Neuron (in vitro differentiated cells): ENCODE measurements at regions not wholly inside any gene's neighbourhood (a gene's known extent, or its start where the extent isn't known, plus 50 kb on each side); places are given as distances from the start of the nearest gene placed in this dataset.

Source experiments
- H2AFZ ChIP-seq: one replicate; pipeline ENCODE4 v1.6.1; 2013; ENCODE audit warnings: low read depth, mild to moderate bottlenecking, inconsistent platforms, low read length, moderate library complexity
- H3K27me3 ChIP-seq: one replicate; pipeline ENCODE4 v1.6.1; 2013; ENCODE audit warnings: low read length; ENCODE audit not compliant: insufficient read depth
- H3K36me3 ChIP-seq: one replicate; pipeline ENCODE4 v1.6.1; 2013; ENCODE audit warnings: low read length; ENCODE audit not compliant: insufficient read depth
- H3K4me1 ChIP-seq: one replicate; pipeline ENCODE4 v1.6.1; 2013; ENCODE audit warnings: low read length; ENCODE audit not compliant: insufficient read depth
- H3K4me3 ChIP-seq: 2 replicates; pipeline ENCODE4 v1.5.1; 2013; ENCODE audit warnings: mild to moderate bottlenecking, low read length, moderate library complexity
- H3K9me3 ChIP-seq: one replicate; pipeline ENCODE4 v1.6.1; 2013; ENCODE audit warnings: low read length

GRCh38 chr7:16985621-16986020 lies 103.8 kb upstream of the AGR3 start:
- peaks cover 2% of the 10 kb centered on the region for H3K4me1 ChIP-seq
- no peaks in the 10 kb centered on the region for H3K36me3 ChIP-seq
- no peak overlapping the region for H2AFZ ChIP-seq

GRCh38 chr7:16986755-16987154 lies 105.0 kb upstream of the AGR3 start:
- Histone ChIP-seq H3K4me1 (peaks cover 2% of the 10 kb centered on the region), H3K9me3 (no peaks in the 10 kb centered on the region), H3K36me3 (no peaks in the 10 kb centered on the region), H3K4me3 (no peak overlapping the region), H2AFZ (no peak overlapping the region), H3K27me3 (no peaks in the 10 kb centered on the region)

More at GRCh38 chr7:16985621-16986020, 103.8 kb upstream of the AGR3 start:
- Histone ChIP-seq H3K27me3 (no peaks in the 10 kb centered on the region), H3K4me3 (no peak overlapping the region), H3K9me3 (no peaks in the 10 kb centered on the region)

DNA sequence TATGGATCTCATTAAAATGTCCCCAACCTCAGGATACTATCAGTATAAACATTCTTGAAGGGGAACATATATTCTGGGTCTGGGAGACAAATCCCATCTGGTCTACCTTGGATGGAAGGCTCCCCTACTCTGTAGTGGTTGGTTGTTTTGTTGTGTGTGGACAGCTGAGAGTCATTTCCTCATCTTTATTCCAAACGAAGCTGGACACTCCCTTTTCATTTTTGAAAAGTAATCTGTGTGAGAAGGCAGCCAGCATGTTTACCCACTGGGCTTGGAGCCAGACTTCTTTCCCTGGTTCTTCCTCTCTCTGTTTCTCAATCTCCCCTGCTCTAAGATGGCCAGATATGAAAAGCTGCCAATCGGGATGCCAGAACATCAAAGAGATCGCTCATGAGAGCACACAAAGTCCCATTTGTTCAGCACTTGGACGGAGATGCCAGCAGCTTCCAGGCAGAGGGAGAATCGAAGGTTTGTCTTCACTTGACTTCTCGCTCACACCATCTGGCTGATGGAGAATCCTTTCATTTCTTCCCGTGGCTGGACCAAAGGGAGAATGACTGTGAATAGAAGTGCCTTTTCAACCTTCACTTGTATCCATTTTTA lies 108.1 kb upstream of the AGR3 start:
- peaks cover 3% of the 10 kb centered on the region for H3K4me1 ChIP-seq
- no peaks in the 10 kb centered on the region for H3K27me3 ChIP-seq
- H2AFZ ChIP-seq: no peak overlapping the region
- no peak overlapping the region for H3K4me3 ChIP-seq
- no peaks in the 10 kb centered on the region for H3K36me3 ChIP-seq
- no peaks in the 10 kb centered on the region for H3K9me3 ChIP-seq

DNA sequence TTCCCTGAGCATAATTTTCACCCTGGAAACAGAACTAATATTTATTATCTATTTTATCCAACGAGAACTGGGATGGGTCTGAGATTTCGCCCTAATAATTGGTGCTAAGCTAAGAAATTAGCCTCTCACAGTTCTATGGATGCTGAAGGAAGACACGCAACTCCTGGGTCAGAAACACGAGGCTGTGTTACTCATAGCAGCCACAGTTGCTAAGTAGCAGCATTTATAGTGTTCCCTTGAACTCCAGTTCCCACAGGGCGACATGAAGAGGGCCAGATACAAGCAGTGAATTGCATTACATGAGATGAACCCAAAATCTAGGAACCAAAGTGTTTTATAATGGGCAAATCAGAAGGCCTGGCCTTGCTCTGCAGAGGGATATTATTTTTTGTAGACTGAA lies 109.8 kb upstream of the AGR3 start:
- H3K27me3 ChIP-seq: no peaks in the 10 kb centered on the region
- no peaks in the 10 kb centered on the region for H3K9me3 ChIP-seq
- no peaks in the 10 kb centered on the region for H3K36me3 ChIP-seq
- H3K4me3 ChIP-seq: no peak overlapping the region
- peaks cover 3% of the 10 kb centered on the region for H3K4me1 ChIP-seq
- no peak overlapping the region for H2AFZ ChIP-seq

DNA sequence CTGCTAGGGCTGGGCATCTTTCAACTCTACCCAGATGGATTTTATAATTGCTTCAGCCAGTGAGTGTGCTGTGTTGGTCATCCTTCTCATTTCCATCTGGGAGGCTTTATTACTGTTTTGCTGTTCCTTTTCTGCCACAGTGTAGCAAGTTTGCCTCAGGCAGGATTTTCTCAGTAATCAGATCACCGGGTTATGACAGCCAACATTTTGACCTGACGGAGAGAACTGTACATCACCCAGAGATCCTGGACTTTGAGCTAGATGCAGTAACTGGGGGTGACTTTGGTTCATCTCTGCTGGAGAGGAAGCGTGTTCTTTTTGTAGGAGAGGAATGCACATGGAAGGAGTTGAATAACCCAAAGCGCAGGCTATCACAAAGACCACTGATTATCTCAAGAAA lies 111.8 kb upstream of the AGR3 start:
- H3K4me1 ChIP-seq: peaks cover 3% of the 10 kb centered on the region
- H3K4me3 ChIP-seq: no peak overlapping the region
- no peaks in the 10 kb centered on the region for H3K27me3 ChIP-seq
- no peaks in the 10 kb centered on the region for H3K36me3 ChIP-seq
- no peak overlapping the region for H2AFZ ChIP-seq
- no peaks in the 10 kb centered on the region for H3K9me3 ChIP-seq

- no peaks in the 10 kb centered on the region for H3K27me3 ChIP-seq
- no peaks in the 10 kb centered on the region for H3K9me3 ChIP-seq
- H3K4me3 ChIP-seq: no peak overlapping the region
- H2AFZ ChIP-seq: no peak overlapping the region
- H3K36me3 ChIP-seq: no peaks in the 10 kb centered on the region
- peaks cover 2% of the 10 kb centered on the region for H3K4me1 ChIP-seq
These were observed 116.8 kb upstream of the AGR3 start for GRCh38 chr7:16998481-16999051.

DNA sequence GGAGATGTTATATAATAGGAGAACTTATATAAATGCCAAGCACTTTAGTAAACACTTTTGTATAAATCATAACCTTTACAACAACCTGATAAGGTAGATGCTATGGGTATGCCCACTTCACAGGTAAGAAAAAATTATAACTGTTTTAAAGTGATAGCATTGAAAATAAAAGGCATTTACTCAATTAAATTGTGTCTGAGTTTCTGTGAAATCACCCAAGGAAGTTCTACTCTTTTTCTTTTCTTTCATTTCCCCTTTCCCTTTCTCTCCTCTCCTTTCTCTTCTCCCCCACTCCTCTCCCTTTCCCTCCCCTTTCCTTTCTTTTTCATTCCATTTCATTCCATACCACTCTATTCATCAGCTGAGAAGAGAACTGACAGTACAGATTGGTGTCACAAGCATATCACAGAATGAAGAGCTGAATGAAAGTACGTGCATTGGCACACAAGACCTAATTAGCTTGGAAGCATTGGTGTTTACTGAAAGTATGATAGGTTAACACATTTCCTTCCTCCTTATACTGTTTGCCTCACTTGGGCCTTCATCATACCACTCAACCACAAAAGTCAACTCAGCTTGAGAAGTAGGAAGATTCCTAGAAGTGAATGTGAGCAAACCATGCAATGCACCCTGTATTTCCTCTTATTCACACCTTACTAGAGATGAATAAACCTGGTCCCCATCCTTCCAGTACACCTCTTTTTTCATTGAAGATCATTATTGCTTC lies 117.9 kb upstream of the AGR3 start:
- no peaks in the 10 kb centered on the region for H3K27me3 ChIP-seq
- H3K4me1 ChIP-seq: no peaks in the 10 kb centered on the region
- H3K9me3 ChIP-seq: no peaks in the 10 kb centered on the region
- no peaks in the 10 kb centered on the region for H3K36me3 ChIP-seq
- no peak overlapping the region for H2AFZ ChIP-seq
- H3K4me3 ChIP-seq: no peak overlapping the region

DNA sequence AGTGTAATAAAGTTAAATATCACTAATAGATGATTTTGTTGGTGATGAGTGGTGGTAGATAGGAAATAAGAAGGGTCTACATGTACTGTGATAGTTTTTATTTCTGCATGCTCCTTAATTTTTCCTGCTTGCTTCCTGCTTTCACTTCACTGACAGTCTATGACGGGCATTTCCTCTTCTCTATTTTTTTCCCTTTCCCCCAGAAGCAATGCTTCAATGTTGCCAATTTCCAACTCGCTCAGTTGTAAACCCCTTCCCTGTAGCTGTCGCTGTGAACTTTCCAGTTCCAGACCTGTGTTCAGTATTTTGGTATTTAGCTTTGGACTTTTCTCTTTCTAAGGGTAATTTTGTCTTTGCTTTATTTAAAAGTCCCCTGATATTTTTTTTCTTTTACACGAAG lies 123.5 kb upstream of the AGR3 start:
- Histone ChIP-seq H2AFZ (no peak overlapping the region), H3K4me1 (no peaks in the 10 kb centered on the region), H3K9me3 (peaks cover 3% of the 10 kb centered on the region), H3K4me3 (no peak overlapping the region), H3K27me3 (no peaks in the 10 kb centered on the region), H3K36me3 (no peaks in the 10 kb centered on the region)

DNA sequence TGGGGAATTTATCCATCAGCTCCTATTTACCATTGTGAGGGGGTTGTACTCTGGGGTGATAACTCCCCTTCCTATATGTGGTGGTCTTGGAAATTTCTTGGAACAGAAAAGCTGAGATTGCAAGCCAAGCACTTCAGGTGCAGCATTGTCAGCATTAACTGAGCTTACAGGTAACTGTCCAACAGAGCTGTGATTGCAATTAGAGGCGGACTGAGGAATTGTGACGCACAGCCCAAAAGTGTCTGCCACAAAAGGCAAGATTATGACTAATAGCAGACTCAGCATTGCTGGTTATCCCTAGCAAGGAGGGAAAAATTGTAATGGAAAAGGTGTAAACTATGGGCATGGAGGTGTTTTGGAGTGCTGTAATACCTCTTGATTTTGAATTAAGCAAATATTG lies 126.1 kb upstream of the AGR3 start:
- H2AFZ ChIP-seq: no peak overlapping the region
- H3K27me3 ChIP-seq: no peaks in the 10 kb centered on the region
- no peaks in the 10 kb centered on the region for H3K36me3 ChIP-seq
- H3K4me3 ChIP-seq: no peak overlapping the region
- peaks cover 7% of the 10 kb centered on the region for H3K4me1 ChIP-seq
- H3K9me3 ChIP-seq: peaks cover 3% of the 10 kb centered on the region

DNA sequence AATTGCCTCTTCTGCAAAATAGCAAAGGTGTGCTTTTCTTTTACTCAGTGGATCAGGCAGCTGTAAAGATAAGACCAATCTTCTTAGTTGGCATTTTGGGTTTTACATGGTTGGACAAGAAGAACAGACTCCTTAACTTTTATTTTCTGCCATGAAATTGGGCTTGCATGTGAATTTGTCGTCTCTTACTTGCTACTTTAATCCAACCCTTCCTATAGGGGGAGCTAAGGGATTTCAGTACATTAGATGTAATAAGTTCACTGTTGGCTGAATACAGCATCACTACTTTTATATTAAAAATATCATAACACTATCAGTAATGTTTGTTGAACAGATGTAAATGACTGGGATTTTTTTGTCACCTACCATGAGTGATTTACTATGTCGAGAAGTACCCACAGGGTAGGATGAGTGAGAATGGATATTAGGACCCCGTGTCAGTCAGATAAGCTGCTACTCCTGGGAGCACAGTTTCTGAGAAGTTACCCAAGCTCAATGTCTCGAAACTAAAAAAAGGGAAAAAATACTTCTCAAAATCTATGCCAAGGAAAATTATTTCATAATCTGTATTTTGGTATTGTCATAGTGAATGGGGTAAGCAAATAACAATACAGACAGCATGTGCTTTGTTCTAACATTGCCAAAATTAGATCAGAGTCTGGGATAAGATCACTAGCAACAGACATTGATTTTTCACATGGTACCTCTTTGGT lies 127.4 kb upstream of the AGR3 start:
- Histone ChIP-seq H3K9me3 (peaks cover 3% of the 10 kb centered on the region), H3K36me3 (no peaks in the 10 kb centered on the region), H3K4me1 (peaks cover 8% of the 10 kb centered on the region), H2AFZ (no peak overlapping the region), H3K4me3 (no peak overlapping the region), H3K27me3 (no peaks in the 10 kb centered on the region)

DNA sequence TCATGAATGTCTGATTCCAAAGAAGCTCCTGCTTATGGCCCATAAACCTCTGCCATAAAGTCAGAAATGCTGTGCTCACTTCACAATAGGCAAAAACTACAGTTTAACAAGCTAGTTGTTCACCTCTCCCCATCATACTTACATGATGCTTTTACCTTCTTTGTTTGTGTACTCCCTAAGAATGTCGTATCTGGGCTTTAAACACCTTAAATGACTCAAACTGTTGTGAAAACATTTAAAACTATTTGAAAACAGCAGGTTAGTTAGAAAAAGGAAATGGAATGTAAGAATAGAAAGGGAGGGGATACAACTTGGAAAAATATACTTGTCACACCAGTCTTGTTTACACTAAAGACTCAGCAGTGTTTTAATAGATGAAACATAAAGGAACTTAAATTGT lies 128.2 kb upstream of the AGR3 start:
- no peak overlapping the region for H3K4me3 ChIP-seq
- no peaks in the 10 kb centered on the region for H3K36me3 ChIP-seq
- H3K4me1 ChIP-seq: peaks cover 8% of the 10 kb centered on the region
- H3K27me3 ChIP-seq: no peaks in the 10 kb centered on the region
- no peak overlapping the region for H2AFZ ChIP-seq
- H3K9me3 ChIP-seq: peaks cover 3% of the 10 kb centered on the region

DNA sequence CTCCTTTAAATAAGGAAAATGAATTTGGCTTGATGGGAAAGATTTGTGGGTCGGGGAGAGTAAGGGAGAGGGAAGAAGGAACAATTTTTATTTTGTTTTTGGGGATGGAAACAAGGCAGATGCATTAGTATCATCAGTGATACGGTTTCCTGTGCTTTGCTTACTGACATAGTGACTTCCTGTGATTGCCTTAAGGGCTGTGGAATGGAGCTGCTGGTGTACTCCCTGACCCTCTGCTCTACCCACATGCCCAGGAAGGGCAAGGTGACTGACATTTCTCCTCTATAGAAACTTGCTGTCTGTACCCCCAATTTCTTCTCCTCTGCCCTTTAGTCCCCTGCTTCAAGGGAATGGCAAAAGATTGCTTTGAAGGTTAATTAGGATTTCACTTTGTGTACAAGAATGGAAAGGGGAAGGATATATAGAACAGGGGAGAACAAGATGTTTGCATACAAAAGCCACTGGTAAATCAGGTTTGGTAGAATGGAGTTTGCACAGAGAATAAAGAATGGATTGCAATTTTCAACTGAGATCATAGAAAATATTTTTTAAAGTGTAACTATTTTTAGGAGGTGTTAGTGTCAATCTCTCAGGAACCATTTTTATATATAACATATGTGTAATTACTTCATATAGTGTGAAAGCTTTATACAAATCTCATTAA lies 129.0 kb upstream of the AGR3 start:
- no peaks in the 10 kb centered on the region for H3K36me3 ChIP-seq
- no peak overlapping the region for H2AFZ ChIP-seq
- no peaks in the 10 kb centered on the region for H3K27me3 ChIP-seq
- no peaks in the 10 kb centered on the region for H3K9me3 ChIP-seq
- peaks cover 8% of the 10 kb centered on the region for H3K4me1 ChIP-seq
- H3K4me3 ChIP-seq: no peak overlapping the region

GRCh38 chr7:17013204-17013603 lies 131.4 kb upstream of the AGR3 start:
- H3K27me3 ChIP-seq: no peaks in the 10 kb centered on the region
- no peak overlapping the region for H2AFZ ChIP-seq
- H3K36me3 ChIP-seq: no peaks in the 10 kb centered on the region
- no peaks in the 10 kb centered on the region for H3K9me3 ChIP-seq
- H3K4me3 ChIP-seq: no peak overlapping the region
- H3K4me1 ChIP-seq: peaks cover 8% of the 10 kb centered on the region
